HUES48 (cell line): ENCODE measurements at regions not wholly inside any gene's neighbourhood (a gene's known extent, or its start where the extent isn't known, plus 50 kb on each side); places are given as distances from the start of the nearest gene placed in this dataset.

ENCODE experiments used
- H3K27ac ChIP-seq: one replicate; pipeline ENCODE4 v1.7.0; 2013; ENCODE audit warnings: low read depth, low read length, inconsistent platforms
- H3K27me3 ChIP-seq: 2 replicates; pipeline ENCODE4 v1.6.1; 2013; ENCODE audit warnings: mild to moderate bottlenecking, low read length; ENCODE audit not compliant: control insufficient read depth, insufficient read depth
- H3K36me3 ChIP-seq: 2 replicates; pipeline ENCODE4 v1.6.1; 2013; ENCODE audit warnings: low read length; ENCODE audit not compliant: control insufficient read depth, insufficient read depth
- H3K4me1 ChIP-seq: 2 replicates; pipeline ENCODE4 v1.6.1; 2013; ENCODE audit warnings: mild to moderate bottlenecking, low read length; ENCODE audit not compliant: control insufficient read depth, insufficient read depth
- H3K4me3 ChIP-seq: 2 replicates; pipeline ENCODE4 v1.5.1; 2013; ENCODE audit warnings: mild to moderate bottlenecking, low read depth, low read length
- H3K9ac ChIP-seq: 2 replicates; pipeline ENCODE4 v1.6.1; 2013; ENCODE audit warnings: mild to moderate bottlenecking, low read depth, low read length, moderate library complexity
- H3K9me3 ChIP-seq: 2 replicates; pipeline ENCODE4 v1.6.1; 2013; ENCODE audit warnings: low read length; ENCODE audit not compliant: control insufficient read depth, insufficient read depth

DNA sequence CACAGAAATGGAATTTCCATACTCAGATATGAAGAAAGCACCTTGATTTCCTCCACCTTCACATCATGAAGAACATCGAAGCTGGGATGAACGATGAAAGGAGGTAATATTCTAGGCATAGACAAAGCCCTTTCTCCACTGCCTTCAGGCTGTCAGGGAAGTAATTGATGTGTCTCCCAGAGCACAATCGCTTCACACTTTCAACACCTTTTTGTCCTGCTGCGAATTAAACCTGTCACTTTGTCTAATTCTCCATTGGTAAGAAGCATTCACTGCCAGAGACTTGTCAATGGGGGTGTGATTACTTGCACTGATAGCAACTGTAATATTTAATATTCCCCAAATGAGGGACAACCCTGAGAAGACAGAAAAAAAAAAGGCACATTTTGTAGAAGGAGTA lies 260.1 kb downstream of the ETS1 start:
- no peaks in the 10 kb centered on the region for H3K4me1 ChIP-seq
- no peaks in the 10 kb centered on the region for H3K27me3 ChIP-seq
- no peaks in the 10 kb centered on the region for H3K9me3 ChIP-seq
- no peaks in the 10 kb centered on the region for H3K36me3 ChIP-seq
- H3K4me3 ChIP-seq = no peak overlapping the region
- H3K9ac ChIP-seq = no peak overlapping the region
- no peak overlapping the region for H3K27ac ChIP-seq

GRCh38 chr11:128326791-128327190 lies 260.6 kb downstream of the ETS1 start:
- Histone ChIP-seq H3K4me3 (no peak overlapping the region), H3K27ac (no peak overlapping the region), H3K36me3 (no peaks in the 10 kb centered on the region), H3K9me3 (no peaks in the 10 kb centered on the region), H3K4me1 (no peaks in the 10 kb centered on the region), H3K27me3 (no peaks in the 10 kb centered on the region), H3K9ac (no peak overlapping the region)

GRCh38 chr11:128324531-128325141 lies 262.7 kb downstream of the ETS1 start:
- no peak overlapping the region for H3K4me3 ChIP-seq
- H3K27me3 ChIP-seq = no peaks in the 10 kb centered on the region
- H3K4me1 ChIP-seq = no peaks in the 10 kb centered on the region
- no peaks in the 10 kb centered on the region for H3K9me3 ChIP-seq
- H3K36me3 ChIP-seq = no peaks in the 10 kb centered on the region
- no peak overlapping the region for H3K9ac ChIP-seq
- H3K27ac ChIP-seq = no peak overlapping the region

- Histone ChIP-seq H3K9ac (no peak overlapping the region), H3K27me3 (no peaks in the 10 kb centered on the region), H3K36me3 (no peaks in the 10 kb centered on the region), H3K4me1 (no peaks in the 10 kb centered on the region), H3K4me3 (no peak overlapping the region), H3K9me3 (no peaks in the 10 kb centered on the region), H3K27ac (no peak overlapping the region)
These were observed 263.3 kb downstream of the ETS1 start for GRCh38 chr11:128324051-128324481.

DNA sequence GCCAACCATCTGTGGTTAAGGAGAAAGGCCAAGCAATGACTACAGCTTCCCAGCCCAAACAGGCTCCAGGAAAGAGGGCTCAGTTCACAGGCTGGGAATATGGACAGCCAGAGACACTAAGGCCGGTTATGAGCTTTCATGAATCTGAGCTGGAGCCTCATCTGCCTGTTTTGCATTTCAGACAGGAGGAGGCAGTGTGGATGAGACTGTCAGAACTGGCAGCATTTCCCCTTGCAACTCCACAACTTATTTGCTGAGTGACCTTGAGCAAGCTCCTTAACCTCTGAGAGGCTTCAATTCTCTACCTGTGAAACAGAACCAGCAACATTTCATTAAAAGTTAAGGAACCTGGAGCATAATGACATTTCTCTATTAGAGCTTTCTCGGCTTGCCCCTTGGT lies 264.0 kb downstream of the ETS1 start:
- no peak overlapping the region for H3K4me3 ChIP-seq
- no peak overlapping the region for H3K27ac ChIP-seq
- no peak overlapping the region for H3K9ac ChIP-seq
- H3K4me1 ChIP-seq = no peaks in the 10 kb centered on the region
- H3K9me3 ChIP-seq = no peaks in the 10 kb centered on the region
- no peaks in the 10 kb centered on the region for H3K36me3 ChIP-seq
- H3K27me3 ChIP-seq = no peaks in the 10 kb centered on the region

DNA sequence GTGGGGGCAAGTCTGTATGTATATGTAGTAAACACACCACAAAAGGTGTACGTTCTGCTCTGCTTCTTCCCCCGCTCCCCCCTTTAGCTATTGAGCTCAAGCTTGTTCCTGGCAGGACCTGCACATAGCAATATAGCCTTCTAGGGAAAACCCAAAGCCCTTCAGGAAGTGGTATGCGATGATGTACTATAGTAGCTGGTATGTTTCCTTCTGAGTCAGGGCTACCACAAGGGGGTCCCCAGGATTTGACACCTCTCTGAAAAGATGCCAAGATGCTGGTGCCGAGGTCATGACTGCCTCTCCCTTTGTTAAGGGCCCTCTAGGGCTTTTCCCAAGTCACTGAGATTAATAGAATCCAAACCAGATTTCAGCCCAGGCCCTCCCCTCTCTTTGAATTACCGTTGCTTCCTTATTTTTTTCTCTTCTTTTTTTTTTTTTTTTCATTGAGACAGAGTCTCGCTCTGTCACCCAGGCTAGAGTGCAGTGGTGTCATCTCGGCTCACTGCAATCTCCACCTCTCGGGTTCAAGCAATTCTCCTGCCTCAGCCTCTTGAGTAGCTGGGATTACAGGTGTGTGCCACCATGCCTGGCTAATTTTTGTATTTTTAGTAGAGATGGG lies 268.4 kb downstream of the ETS1 start:
- no peak overlapping the region for H3K4me3 ChIP-seq
- no peaks in the 10 kb centered on the region for H3K27me3 ChIP-seq
- peaks cover 4% of the 10 kb centered on the region for H3K9me3 ChIP-seq
- H3K36me3 ChIP-seq = no peaks in the 10 kb centered on the region
- H3K9ac ChIP-seq = no peak overlapping the region
- no peaks in the 10 kb centered on the region for H3K4me1 ChIP-seq
- no peak overlapping the region for H3K27ac ChIP-seq

DNA sequence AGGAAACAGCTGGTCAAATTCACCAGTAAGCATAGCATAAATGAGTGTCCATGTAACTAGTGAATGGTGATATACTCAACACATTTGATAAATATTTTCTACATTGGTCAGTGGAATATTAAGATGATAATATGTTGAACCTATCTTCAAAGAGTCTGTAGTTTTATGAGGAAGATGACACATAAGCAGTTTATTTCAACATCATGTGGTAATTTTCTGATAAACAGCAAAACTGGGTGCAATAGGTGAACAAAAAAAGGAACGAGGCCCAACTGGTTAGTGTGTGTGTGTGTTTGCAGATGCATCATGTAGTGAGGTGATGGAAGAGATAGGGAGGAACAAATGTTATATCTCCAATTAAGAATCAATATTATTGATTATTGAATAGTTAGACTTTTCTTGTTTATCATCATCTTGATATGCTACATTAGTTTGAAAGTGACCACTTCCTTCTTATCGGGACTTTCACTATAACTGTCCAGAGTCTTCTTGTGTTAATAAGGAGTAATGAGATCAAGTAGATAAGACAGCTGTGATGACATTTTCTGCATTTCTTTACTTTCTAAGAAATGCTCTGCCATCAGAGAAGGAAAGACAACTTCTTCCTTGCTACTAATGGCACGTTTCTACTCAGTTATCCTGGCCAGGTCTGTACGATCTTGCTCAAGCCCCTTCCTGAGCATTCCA lies 270.7 kb downstream of the ETS1 start:
- H3K4me1 ChIP-seq = no peaks in the 10 kb centered on the region
- peaks cover 4% of the 10 kb centered on the region for H3K9me3 ChIP-seq
- H3K27me3 ChIP-seq = no peaks in the 10 kb centered on the region
- no peak overlapping the region for H3K27ac ChIP-seq
- H3K9ac ChIP-seq = no peak overlapping the region
- H3K36me3 ChIP-seq = no peaks in the 10 kb centered on the region
- H3K4me3 ChIP-seq = no peak overlapping the region

GRCh38 chr11:128315933-128316332 lies 271.4 kb downstream of the ETS1 start:
- H3K27me3 ChIP-seq = no peaks in the 10 kb centered on the region
- H3K27ac ChIP-seq = no peak overlapping the region
- peaks cover 4% of the 10 kb centered on the region for H3K9me3 ChIP-seq
- no peak overlapping the region for H3K4me3 ChIP-seq
- H3K4me1 ChIP-seq = no peaks in the 10 kb centered on the region
- no peak overlapping the region for H3K9ac ChIP-seq
- no peaks in the 10 kb centered on the region for H3K36me3 ChIP-seq

GRCh38 chr11:128313931-128314330 lies 273.4 kb downstream of the ETS1 start:
- Histone ChIP-seq H3K27ac (no peak overlapping the region), H3K27me3 (no peaks in the 10 kb centered on the region), H3K9ac (no peak overlapping the region), H3K9me3 (peaks cover 4% of the 10 kb centered on the region), H3K36me3 (no peaks in the 10 kb centered on the region), H3K4me3 (no peak overlapping the region), H3K4me1 (no peaks in the 10 kb centered on the region)

- Histone ChIP-seq H3K27me3 (no peaks in the 10 kb centered on the region), H3K4me3 (no peak overlapping the region), H3K36me3 (no peaks in the 10 kb centered on the region), H3K4me1 (peaks cover 4% of the 10 kb centered on the region; the same call in 1 of the 2 replicates), H3K9me3 (peaks cover 4% of the 10 kb centered on the region), H3K27ac (no peak overlapping the region), H3K9ac (no peak overlapping the region)
These were observed 275.3 kb downstream of the ETS1 start for GRCh38 chr11:128311742-128312719.
